ENCODE measurements at regions not wholly inside any gene's neighbourhood (a gene's known extent, or its start where the extent isn't known, plus 50 kb on each side); places are given as distances from the start of the nearest gene placed in this dataset.

DNA sequence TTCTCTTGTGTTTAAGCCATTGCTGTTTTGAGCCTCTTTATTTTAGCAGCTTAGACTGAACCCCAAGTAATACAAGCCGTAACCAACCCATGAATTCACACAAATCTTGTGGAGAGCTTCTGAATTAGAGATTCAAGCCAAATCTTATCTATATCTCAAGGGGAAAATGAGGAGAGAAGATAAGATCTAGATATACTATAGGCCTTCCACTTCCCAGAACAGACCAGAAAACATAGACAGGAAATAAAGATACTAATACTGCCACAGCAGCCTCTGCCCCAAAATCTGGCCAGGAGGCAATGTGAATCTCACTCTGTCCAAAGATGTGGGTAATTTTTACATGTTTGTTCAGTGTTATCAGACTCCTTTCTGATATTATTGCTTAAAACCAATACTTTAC, 307.2 kb downstream of the PTEN start:
- intact Hi-C loops (cut with micrococcal nuclease), result no loop called here
- no peaks in the 10 kb centered on the region for H3K36me3 ChIP-seq
- no peak for DNase-seq
- TF ChIP-seq, protein P1, sequence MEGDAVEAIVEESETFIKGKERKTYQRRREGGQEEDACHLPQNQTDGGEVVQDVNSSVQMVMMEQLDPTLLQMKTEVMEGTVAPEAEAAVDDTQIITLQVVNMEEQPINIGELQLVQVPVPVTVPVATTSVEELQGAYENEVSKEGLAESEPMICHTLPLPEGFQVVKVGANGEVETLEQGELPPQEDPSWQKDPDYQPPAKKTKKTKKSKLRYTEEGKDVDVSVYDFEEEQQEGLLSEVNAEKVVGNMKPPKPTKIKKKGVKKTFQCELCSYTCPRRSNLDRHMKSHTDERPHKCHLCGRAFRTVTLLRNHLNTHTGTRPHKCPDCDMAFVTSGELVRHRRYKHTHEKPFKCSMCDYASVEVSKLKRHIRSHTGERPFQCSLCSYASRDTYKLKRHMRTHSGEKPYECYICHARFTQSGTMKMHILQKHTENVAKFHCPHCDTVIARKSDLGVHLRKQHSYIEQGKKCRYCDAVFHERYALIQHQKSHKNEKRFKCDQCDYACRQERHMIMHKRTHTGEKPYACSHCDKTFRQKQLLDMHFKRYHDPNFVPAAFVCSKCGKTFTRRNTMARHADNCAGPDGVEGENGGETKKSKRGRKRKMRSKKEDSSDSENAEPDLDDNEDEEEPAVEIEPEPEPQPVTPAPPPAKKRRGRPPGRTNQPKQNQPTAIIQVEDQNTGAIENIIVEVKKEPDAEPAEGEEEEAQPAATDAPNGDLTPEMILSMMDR (IDR thresholded peaks at IDR 0.05; ENCODE audit: borderline replicate concordance), result no peak
- peaks cover 25% of the 10 kb centered on the region for H3K9me3 ChIP-seq (replicated peaks)
- H3K27ac ChIP-seq (replicated peaks), result no peak overlapping the region
- peaks cover 18% of the 10 kb centered on the region for H3K4me1 ChIP-seq
- H3K27me3 ChIP-seq (ENCODE audit: low read depth), result no peaks in the 10 kb centered on the region
- no peak overlapping the region for H3K4me3 ChIP-seq

DNA sequence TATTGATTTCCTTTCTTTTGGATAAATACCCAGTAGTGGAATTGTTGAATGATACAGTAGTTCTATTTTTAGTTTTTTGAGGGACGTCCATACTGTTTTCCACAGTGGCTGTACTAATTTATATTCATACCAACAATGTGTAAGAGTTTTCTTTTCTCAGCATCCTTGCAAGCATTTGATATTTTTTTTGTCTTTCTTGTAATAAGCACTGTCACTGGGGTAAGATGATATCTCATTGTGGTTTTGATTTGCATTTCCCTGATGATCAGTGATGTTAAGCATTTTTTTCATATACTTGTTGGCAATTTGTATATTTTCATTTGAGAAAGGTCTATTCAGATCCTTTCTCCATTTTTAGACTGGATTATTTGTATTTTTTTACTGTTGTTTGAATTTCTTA, 308.7 kb downstream of the PTEN start:
- DNase-seq, result no peak
- intact Hi-C loops (cut with micrococcal nuclease), result no loop called here
- TF ChIP-seq, protein P1 (IDR thresholded peaks at IDR 0.05; ENCODE audit: borderline replicate concordance), result no peak

DNA sequence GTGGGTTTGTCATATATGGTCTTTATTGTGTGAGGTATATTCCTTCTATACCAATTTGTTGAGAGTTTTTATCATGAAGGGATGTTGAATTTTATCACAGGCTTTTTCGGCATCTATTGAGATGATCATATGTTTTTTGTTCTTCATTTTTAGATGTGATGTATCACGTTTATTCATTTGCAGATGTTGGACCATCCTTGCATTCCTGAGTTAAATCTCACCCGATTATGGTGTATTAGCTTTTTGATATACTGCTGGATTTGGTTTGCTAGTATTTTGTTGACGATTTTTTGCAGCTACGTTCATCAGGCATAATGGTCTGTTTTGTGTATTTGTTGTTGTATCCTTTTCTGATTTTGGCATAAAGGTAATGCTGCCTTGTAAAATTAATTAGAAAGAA, 311.0 kb downstream of the PTEN start:
- Histone ChIP-seq H3K4me3 (no peak overlapping the region), H3K27ac (replicated peaks) (no peak overlapping the region), H3K27me3 (ENCODE audit: low read depth) (no peaks in the 10 kb centered on the region), H3K4me1 (no peaks in the 10 kb centered on the region), H3K9me3 (replicated peaks) (peaks cover 33% of the 10 kb centered on the region), H3K36me3 (no peaks in the 10 kb centered on the region)
- TF ChIP-seq, protein P1 (IDR thresholded peaks at IDR 0.05; ENCODE audit: borderline replicate concordance), result no peak
- DNase-seq, result no peak
- intact Hi-C loops (cut with micrococcal nuclease), result no loop called here

More for the DNA sequence above, 308.7 kb downstream of the PTEN start:
- H3K36me3 ChIP-seq, result no peaks in the 10 kb centered on the region
- H3K4me1 ChIP-seq, result peaks cover 3% of the 10 kb centered on the region
- H3K27ac ChIP-seq (replicated peaks), result no peak overlapping the region
- no peaks in the 10 kb centered on the region for H3K27me3 ChIP-seq (ENCODE audit: low read depth)
- peaks cover 39% of the 10 kb centered on the region for H3K9me3 ChIP-seq (replicated peaks)
- H3K4me3 ChIP-seq, result no peak overlapping the region

DNA sequence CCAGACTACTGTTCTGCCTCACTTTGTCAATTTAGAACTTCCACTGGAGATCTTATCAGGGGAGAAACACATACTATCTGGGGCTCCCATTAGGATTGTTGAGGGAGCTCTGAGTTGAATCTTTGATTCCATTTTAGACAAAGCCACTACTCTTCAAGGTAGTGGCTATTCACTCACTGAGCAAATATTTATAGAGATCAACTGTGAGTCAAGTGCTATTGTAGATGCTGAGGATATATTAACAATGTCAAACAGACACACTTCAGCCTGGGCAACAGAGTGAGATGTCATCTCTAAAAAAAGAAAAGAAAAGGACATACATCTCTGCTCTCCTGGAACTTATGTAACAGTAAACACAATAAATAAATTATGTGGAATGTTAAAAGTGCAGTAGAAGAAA, 315.3 kb downstream of the PTEN start:
- Histone ChIP-seq H3K4me3 (no peak overlapping the region), H3K4me1 (no peaks in the 10 kb centered on the region), H3K27ac (replicated peaks) (no peak overlapping the region), H3K9me3 (replicated peaks) (peaks cover 30% of the 10 kb centered on the region), H3K36me3 (no peaks in the 10 kb centered on the region), H3K27me3 (ENCODE audit: low read depth) (no peaks in the 10 kb centered on the region)
- no peak for DNase-seq
- TF ChIP-seq, protein P1 (IDR thresholded peaks at IDR 0.05; ENCODE audit: borderline replicate concordance), result no peak
- intact Hi-C loops (cut with micrococcal nuclease), result no loop called here

DNA sequence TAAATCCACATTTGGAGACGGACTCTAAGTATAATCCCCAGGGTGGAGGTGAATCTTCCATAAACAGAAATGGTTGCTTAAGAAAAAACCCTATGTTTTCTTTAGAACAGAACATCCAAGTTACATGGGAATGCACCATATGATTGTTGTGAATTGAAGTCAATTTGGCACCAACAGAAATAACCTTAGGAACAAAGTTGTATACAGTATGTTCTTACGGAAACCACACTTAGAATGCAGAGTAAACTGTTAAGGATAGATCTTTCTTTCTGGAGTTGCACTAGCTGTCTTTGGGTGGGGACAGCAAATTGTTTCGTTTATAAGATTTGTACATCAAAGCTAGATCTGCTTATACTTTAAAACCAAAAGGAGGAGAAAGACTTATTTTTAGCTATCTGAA, 316.4 kb downstream of the PTEN start:
- Histone ChIP-seq H3K4me1 (no peaks in the 10 kb centered on the region), H3K27me3 (ENCODE audit: low read depth) (no peaks in the 10 kb centered on the region), H3K9me3 (replicated peaks) (peaks cover 20% of the 10 kb centered on the region), H3K36me3 (no peaks in the 10 kb centered on the region), H3K4me3 (no peak overlapping the region), H3K27ac (replicated peaks) (no peak overlapping the region)
- no peak for DNase-seq
- TF ChIP-seq, protein P1 (IDR thresholded peaks at IDR 0.05; ENCODE audit: borderline replicate concordance), result no peak
- intact Hi-C loops (cut with micrococcal nuclease), result no loop called here
